COLO668 (cell line): ENCODE measurements at regions not wholly inside any gene's neighbourhood (a gene's known extent, or its start where the extent isn't known, plus 50 kb on each side); places are given as distances from the start of the nearest gene placed in this dataset.

Source experiments
- DNase-seq: peaks from one replicate; lab custom pipeline; 2025; ENCODE audit not compliant: unreplicated experiment; lab: John Stamatoyannopoulos, UW

- no peak for DNase-seq
Observed at GRCh38 chr15:95836536-95836935, 494.0 kb upstream of the NR2F2 start.

GRCh38 chr15:95837341-95838004 is 493.0 kb upstream of the NR2F2 start:
- no peak for DNase-seq

- no peak for DNase-seq
Observed at GRCh38 chr15:95839367-95839782, 491.1 kb upstream of the NR2F2 start.

- no peak for DNase-seq
Observed at GRCh38 chr15:95840004-95840403, 490.5 kb upstream of the NR2F2 start.

GRCh38 chr15:95840855-95841254 is 489.6 kb upstream of the NR2F2 start:
- DNase-seq = no peak

GRCh38 chr15:95842576-95842975 is 487.9 kb upstream of the NR2F2 start:
- no peak for DNase-seq

- peak; percentile 24 for DNase-seq
Observed at GRCh38 chr15:95843241-95843910, 487.1 kb upstream of the NR2F2 start.

- DNase-seq = no peak
Observed at GRCh38 chr15:95845862-95846515, 484.5 kb upstream of the NR2F2 start.

GRCh38 chr15:95848126-95848525 is 482.4 kb upstream of the NR2F2 start:
- no peak for DNase-seq

GRCh38 chr15:95850837-95851236 is 479.7 kb upstream of the NR2F2 start:
- no peak for DNase-seq

- DNase-seq = no peak
Observed at GRCh38 chr15:95853350-95853749, 477.1 kb upstream of the NR2F2 start.

- no peak for DNase-seq
Observed at GRCh38 chr15:95857124-95857757, 473.3 kb upstream of the NR2F2 start.

- no peak for DNase-seq
Observed at GRCh38 chr15:95857758-95858157, 472.7 kb upstream of the NR2F2 start.

GRCh38 chr15:95860406-95860805 is 470.1 kb upstream of the NR2F2 start:
- no peak for DNase-seq

GRCh38 chr15:95864467-95864886 is 466.0 kb upstream of the NR2F2 start:
- DNase-seq = peak; percentile 48

GRCh38 chr15:95865330-95865739 is 465.2 kb upstream of the NR2F2 start:
- DNase-seq = no peak

- no peak for DNase-seq
Observed at GRCh38 chr15:95866711-95867440, 463.6 kb upstream of the NR2F2 start.

GRCh38 chr15:95868450-95868849 is 462.1 kb upstream of the NR2F2 start:
- no peak for DNase-seq

GRCh38 chr15:95868970-95869369 is 461.5 kb upstream of the NR2F2 start:
- no peak for DNase-seq

- no peak for DNase-seq
Observed at GRCh38 chr15:95869920-95870319, 460.6 kb upstream of the NR2F2 start.

GRCh38 chr15:95872366-95872771 is 458.1 kb upstream of the NR2F2 start:
- DNase-seq = no peak
